Ectodermal cell (in vitro differentiated cells): ENCODE measurements at regions not wholly inside any gene's neighbourhood (a gene's known extent, or its start where the extent isn't known, plus 50 kb on each side); places are given as distances from the start of the nearest gene placed in this dataset.

Source experiments
- H3K27ac ChIP-seq: 2 replicates; pipeline ENCODE4 v1.7.0; 2013; ENCODE audit warnings: mild to moderate bottlenecking, low read depth, low read length; ENCODE audit not compliant: insufficient read depth, poor library complexity, severe bottlenecking
- H3K27me3 ChIP-seq: 2 replicates; pipeline ENCODE4 v1.7.0; 2013; ENCODE audit warnings: mild to moderate bottlenecking, low read length; ENCODE audit not compliant: insufficient read depth, control insufficient read depth, poor library complexity, severe bottlenecking
- H3K36me3 ChIP-seq: one replicate; pipeline ENCODE4 v1.7.0; 2013; ENCODE audit warnings: low read length; ENCODE audit not compliant: control insufficient read depth, insufficient read depth
- H3K4me1 ChIP-seq: one replicate; pipeline ENCODE4 v1.7.0; 2013; ENCODE audit warnings: low read length; ENCODE audit not compliant: control insufficient read depth, insufficient read depth
- H3K4me3 ChIP-seq: 2 replicates; pipeline ENCODE4 v1.7.0; 2013; ENCODE audit warnings: low read depth, low read length, control low read depth; ENCODE audit not compliant: insufficient read depth
- H3K9me3 ChIP-seq: 2 replicates; pipeline ENCODE4 v1.7.0; 2013; ENCODE audit warnings: mild to moderate bottlenecking, low read length, moderate library complexity; ENCODE audit not compliant: control insufficient read depth
- WGBS, 2 experiments: methylation state at CpG; one replicate each; pipeline ENCODE4 v1.1.7; 2013; ENCODE audit warnings: missing lambda C conversion rate in 2 of 2; 5-methylcytosine and 5-hydroxymethylcytosine counted together

DNA sequence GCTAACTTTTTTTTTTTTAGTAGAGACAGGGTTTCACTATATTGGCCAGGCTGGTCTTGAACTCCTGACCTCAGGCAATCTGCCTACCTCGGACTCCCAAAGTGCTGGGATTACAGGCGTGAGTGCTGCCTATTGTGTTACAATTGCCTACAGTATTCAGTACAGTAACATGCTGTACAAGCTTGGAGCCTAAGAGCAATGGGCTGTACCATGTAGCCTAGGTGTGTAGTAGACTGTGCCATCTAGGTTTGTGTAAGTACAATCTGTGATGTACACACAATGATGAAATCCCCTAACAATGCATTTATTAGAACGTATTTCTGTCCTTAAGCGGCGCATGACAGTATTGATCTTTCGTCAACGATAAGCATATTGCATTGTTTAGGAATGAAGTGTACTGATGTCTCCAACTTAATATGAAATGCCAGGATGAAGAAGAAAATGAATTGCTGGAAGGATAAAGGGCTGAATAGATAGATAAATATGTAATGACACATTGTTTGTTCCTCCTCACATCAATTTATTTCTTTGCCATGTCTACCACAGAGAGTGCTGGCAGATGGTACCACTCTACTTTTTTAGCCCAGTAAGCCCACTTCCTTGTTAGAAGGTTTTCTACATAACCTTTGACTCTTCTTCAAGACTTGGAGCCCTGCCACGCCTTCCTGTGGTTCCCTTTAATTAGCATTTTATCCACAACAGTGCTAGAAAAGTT lies 467.5 kb downstream of the VRK1 start:
- no peaks in the 10 kb centered on the region for H3K9me3 ChIP-seq
- H3K36me3 ChIP-seq = no peaks in the 10 kb centered on the region
- no peak overlapping the region for H3K27ac ChIP-seq
- H3K4me1 ChIP-seq = no peaks in the 10 kb centered on the region
- WGBS, 2 experiments = 93 to 95% methylated on average over 8 of the region's 8 CpGs
- H3K27me3 ChIP-seq = no peaks in the 10 kb centered on the region
- no peak overlapping the region for H3K4me3 ChIP-seq

DNA sequence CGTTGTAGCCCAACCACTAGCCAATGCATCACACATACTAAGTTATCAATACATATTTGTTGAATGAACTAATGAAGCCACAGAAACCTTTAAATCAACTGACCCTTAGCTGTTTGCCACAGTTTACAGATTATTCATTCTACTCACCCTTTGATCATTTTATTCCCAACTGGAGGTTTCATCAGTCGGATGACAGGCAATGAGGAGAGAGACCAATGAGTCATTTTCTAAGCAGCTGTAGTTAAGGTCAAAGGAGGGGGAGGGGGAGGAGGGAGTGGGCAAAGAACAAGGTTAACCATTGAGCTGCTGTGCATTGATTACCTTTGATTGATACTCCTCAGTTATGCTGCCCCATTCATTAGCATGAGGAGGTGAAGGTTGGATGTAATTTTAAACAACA lies 469.5 kb downstream of the VRK1 start:
- Histone ChIP-seq H3K27me3 (no peaks in the 10 kb centered on the region), H3K36me3 (no peaks in the 10 kb centered on the region), H3K4me3 (no peak overlapping the region), H3K27ac (no peak overlapping the region), H3K9me3 (no peaks in the 10 kb centered on the region), H3K4me1 (no peaks in the 10 kb centered on the region)
- 25 to 51% methylated on average over 2 of the region's 2 CpGs for WGBS, 2 experiments

DNA sequence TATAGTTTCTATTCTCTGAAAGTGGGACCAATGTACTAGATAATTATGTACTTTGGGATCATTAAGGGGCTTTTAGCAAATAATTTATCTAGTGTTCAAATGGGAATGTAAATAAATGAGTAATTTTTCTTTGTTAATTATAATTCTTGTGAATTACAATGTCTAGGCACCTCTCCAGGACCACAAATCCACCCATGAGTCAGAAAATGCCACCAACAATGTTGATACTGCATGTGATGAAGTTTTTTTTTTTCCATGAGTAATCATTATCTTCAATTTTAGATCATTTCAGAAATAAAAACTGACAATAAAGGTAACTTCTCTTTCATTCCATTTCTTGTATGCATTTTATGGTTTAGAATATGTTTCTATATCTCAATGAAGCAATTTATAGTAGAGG lies 470.3 kb downstream of the VRK1 start:
- no peak overlapping the region for H3K27ac ChIP-seq
- H3K27me3 ChIP-seq = no peaks in the 10 kb centered on the region
- H3K4me3 ChIP-seq = no peak overlapping the region
- H3K9me3 ChIP-seq = no peaks in the 10 kb centered on the region
- H3K4me1 ChIP-seq = no peaks in the 10 kb centered on the region
- H3K36me3 ChIP-seq = no peaks in the 10 kb centered on the region

DNA sequence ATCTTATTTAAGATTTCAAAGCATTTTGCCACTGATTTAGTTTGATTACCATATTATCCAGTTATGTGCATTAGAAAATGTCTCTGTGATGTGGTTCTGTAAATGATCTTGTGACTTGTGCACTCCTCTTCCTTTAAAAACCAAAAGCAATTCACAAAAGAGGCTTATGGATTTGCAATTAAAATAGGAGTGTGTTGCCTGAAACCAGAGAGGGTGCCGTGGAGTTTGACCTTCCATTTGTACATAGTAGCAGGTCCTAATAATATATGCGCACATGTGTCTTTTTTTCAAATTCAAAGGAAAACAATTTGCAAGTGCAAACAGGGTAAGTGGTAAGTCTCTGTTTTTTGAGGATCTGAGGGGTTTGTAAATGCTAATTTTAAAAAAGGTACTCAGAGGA lies 470.9 kb downstream of the VRK1 start:
- 81 to 91% methylated on average over 2 of the region's 2 CpGs for WGBS, 2 experiments
- Histone ChIP-seq H3K9me3 (no peaks in the 10 kb centered on the region), H3K27ac (no peak overlapping the region), H3K27me3 (no peaks in the 10 kb centered on the region), H3K4me1 (no peaks in the 10 kb centered on the region), H3K36me3 (no peaks in the 10 kb centered on the region), H3K4me3 (no peak overlapping the region)

DNA sequence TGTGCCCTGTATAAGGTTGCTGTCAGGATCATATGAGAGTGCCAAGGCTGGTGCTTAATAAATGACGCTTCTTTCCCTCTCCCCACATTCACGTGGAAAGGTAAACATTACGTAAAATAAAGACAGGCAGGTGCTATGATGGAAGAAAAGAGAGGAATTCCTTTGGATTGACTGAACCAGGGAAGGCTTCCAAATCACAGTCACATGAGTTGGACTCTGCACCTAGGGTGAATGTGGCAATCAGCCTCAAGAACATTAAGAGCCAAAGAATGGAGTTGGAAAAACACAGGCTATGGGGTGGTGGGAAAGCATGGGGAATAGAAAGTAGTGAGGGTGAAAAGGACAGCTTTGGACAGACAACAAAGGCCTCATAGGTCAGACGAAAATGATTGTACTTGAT lies 473.1 kb downstream of the VRK1 start:
- Histone ChIP-seq H3K4me1 (no peaks in the 10 kb centered on the region), H3K27ac (no peak overlapping the region), H3K36me3 (no peaks in the 10 kb centered on the region), H3K9me3 (no peaks in the 10 kb centered on the region), H3K27me3 (no peaks in the 10 kb centered on the region), H3K4me3 (no peak overlapping the region)
- 90 to 99% methylated on average over 3 to 4 of the region's 4 CpGs for WGBS, 2 experiments

- Histone ChIP-seq H3K36me3 (no peaks in the 10 kb centered on the region), H3K9me3 (no peaks in the 10 kb centered on the region), H3K27ac (no peak overlapping the region), H3K4me3 (no peak overlapping the region), H3K4me1 (no peaks in the 10 kb centered on the region), H3K27me3 (no peaks in the 10 kb centered on the region)
- 92 to 98% methylated on average over 7 to 8 of the region's 8 CpGs for WGBS, 2 experiments
Measured at GRCh38 chr14:97271451-97271960, 474.3 kb downstream of the VRK1 start.

DNA sequence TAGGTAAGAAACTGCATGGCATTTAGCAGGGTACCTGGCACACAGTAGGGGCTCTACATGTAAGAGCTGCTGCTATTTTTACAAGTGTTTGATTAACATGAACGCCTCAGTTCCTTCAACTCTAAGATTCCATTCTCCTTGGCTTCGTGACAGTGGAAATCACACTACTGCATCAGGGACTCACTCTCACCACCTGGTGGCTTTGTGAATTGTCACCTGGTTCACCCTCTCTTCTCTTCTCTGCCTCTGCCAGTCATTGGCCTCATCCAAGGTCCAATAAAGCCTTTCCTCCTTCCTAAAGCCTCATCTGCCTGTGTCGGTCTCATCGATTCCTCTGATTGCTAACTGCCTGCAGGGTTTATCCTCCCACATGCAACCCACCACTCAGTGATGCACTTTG lies 476.4 kb downstream of the VRK1 start:
- WGBS, 2 experiments = 89 to 91% methylated on average over 4 of the region's 4 CpGs
- Histone ChIP-seq H3K36me3 (no peaks in the 10 kb centered on the region), H3K4me3 (no peak overlapping the region), H3K27me3 (no peaks in the 10 kb centered on the region), H3K27ac (no peak overlapping the region), H3K4me1 (no peaks in the 10 kb centered on the region), H3K9me3 (no peaks in the 10 kb centered on the region)

DNA sequence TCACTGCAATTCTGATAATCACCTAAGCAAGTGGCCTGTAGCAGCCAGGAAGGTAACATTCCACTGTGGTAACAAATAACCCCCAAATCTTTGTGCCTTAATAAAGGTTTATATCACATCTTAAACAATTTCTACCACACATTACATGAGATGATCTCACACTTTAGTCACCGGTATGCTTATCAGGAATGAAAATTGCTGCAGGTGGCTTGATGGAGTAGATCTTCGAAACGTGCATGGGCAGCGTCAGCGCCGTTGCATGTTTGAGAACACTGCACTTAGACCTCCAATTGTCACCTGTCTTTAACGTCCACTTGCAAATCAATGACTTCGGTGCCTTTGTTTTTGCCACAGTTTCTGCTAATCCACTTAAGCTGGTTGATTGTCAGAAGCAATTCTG lies 477.4 kb downstream of the VRK1 start:
- Histone ChIP-seq H3K9me3 (no peaks in the 10 kb centered on the region), H3K36me3 (no peaks in the 10 kb centered on the region), H3K4me1 (no peaks in the 10 kb centered on the region), H3K27ac (no peak overlapping the region), H3K4me3 (no peak overlapping the region), H3K27me3 (no peaks in the 10 kb centered on the region)
- WGBS, 2 experiments = 88 to 93% methylated on average over 8 of the region's 8 CpGs

DNA sequence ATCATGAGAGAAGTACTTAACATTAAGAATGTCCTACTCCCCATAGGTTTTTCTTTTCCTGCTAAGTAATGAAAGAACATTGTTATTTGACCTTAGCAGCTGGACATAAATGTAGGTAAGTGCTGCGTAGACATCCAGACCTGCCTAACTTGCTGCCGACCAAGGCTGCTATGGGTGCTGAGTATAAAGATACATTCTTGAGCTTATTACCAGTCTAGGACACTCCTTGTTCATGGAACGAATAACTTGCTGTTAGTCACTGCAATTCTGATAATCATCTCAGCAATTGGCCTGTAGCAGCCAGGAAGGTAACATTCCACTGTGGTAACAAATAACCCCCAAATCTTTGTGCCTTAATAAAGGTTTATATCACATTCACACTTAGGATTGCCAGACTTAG lies 478.1 kb downstream of the VRK1 start:
- no peak overlapping the region for H3K27ac ChIP-seq
- H3K4me3 ChIP-seq = no peak overlapping the region
- H3K36me3 ChIP-seq = no peaks in the 10 kb centered on the region
- no peaks in the 10 kb centered on the region for H3K9me3 ChIP-seq
- H3K4me1 ChIP-seq = no peaks in the 10 kb centered on the region
- H3K27me3 ChIP-seq = no peaks in the 10 kb centered on the region
- WGBS, 2 experiments = 93 to 96% methylated on average over 3 of the region's 3 CpGs

GRCh38 chr14:97276573-97276972 lies 479.4 kb downstream of the VRK1 start:
- 90 to 96% methylated on average over 4 of the region's 4 CpGs for WGBS, 2 experiments
- no peaks in the 10 kb centered on the region for H3K36me3 ChIP-seq
- no peak overlapping the region for H3K27ac ChIP-seq
- no peaks in the 10 kb centered on the region for H3K27me3 ChIP-seq
- H3K9me3 ChIP-seq = no peaks in the 10 kb centered on the region
- H3K4me3 ChIP-seq = no peak overlapping the region
- H3K4me1 ChIP-seq = no peaks in the 10 kb centered on the region

GRCh38 chr14:97277711-97278110 lies 480.5 kb downstream of the VRK1 start:
- no peak overlapping the region for H3K27ac ChIP-seq
- no peaks in the 10 kb centered on the region for H3K4me1 ChIP-seq
- no peak overlapping the region for H3K4me3 ChIP-seq
- H3K9me3 ChIP-seq = no peaks in the 10 kb centered on the region
- H3K27me3 ChIP-seq = no peaks in the 10 kb centered on the region
- WGBS, 2 experiments = 12 to 21% methylated on average over 9 of the region's 9 CpGs
- H3K36me3 ChIP-seq = no peaks in the 10 kb centered on the region
